BLaER1 treated with 17β-estradiol and CSF1 and Interleukin-3, amounts not matched to agents 10 nM and 100 nM (cell line): ENCODE measurements at regions not wholly inside any gene's neighbourhood (a gene's known extent, or its start where the extent isn't known, plus 50 kb on each side); places are given as distances from the start of the nearest gene placed in this dataset.

Source experiments
- H3K27ac ChIP-seq, 11 experiments: shearing (Covaris generic); formaldehyde crosslinking; 2 replicates each; pipeline ENCODE4 v1.8.1; 2022
- H3K27me3 ChIP-seq, 11 experiments: shearing (Covaris generic); formaldehyde crosslinking; 2 replicates each; pipeline ENCODE4 v1.8.1; 2022
- H3K36me3 ChIP-seq, 11 experiments: shearing (Covaris generic); formaldehyde crosslinking; 2 replicates each; pipeline ENCODE4 v1.8.1; 2022
- H3K4me1 ChIP-seq, 10 experiments: shearing (Covaris generic); formaldehyde crosslinking; 2 replicates each; pipeline ENCODE4 v1.8.1; 2022
- H3K4me2 ChIP-seq, 11 experiments: shearing (Covaris generic); formaldehyde crosslinking; 2 replicates each; pipeline ENCODE4 v1.8.1; 2022
- H3K4me3 ChIP-seq, 10 experiments: shearing (Covaris generic); formaldehyde crosslinking; 2 replicates each; pipeline ENCODE4 v1.8.1; 2022
- H3K9ac ChIP-seq, 11 experiments: shearing (Covaris generic); formaldehyde crosslinking; 2 replicates each; pipeline ENCODE4 v1.8.1; 2022
- H3K9me3 ChIP-seq, 11 experiments: shearing (Covaris generic); formaldehyde crosslinking; replicated peaks in 1 of 11; 2 replicates each; pipeline ENCODE4 v1.8.1; 2022
- H4K20me1 ChIP-seq, 11 experiments: shearing (Covaris generic); formaldehyde crosslinking; 2 replicates each; pipeline ENCODE4 v1.8.1; 2022
- Cebpa-rat ChIP-seq, 11 experiments: shearing (Covaris generic); IDR thresholded peaks; 2 replicates each; pipeline ENCODE4 v1.8.1; 2022

- no peaks in the 10 kb centered on the region for H3K36me3 ChIP-seq
- no peaks in the 10 kb centered on the region for H4K20me1 ChIP-seq
- H3K9ac ChIP-seq: no peak overlapping the region
- H3K4me1 ChIP-seq: peaks cover 0 to 17% (median 11%) of the 10 kb centered on the region in 10 experiments; a peak in 13 of 20 replicates
- peaks cover 0 to 16% (median 8%) of the 10 kb centered on the region in 11 experiments; a peak in 12 of 22 replicates for H3K9me3 ChIP-seq
- H3K27ac ChIP-seq: no peak overlapping the region
- no peak for TF ChIP-seq Cebpa-rat (IDR thresholded peaks at IDR 0.05)
- no peak overlapping the region for H3K4me2 ChIP-seq
- H3K4me3 ChIP-seq: no peak overlapping the region
- no peaks in the 10 kb centered on the region for H3K27me3 ChIP-seq
These were observed 156.3 kb upstream of the C1orf174 start for GRCh38 chr1:4056422-4056821.

DNA sequence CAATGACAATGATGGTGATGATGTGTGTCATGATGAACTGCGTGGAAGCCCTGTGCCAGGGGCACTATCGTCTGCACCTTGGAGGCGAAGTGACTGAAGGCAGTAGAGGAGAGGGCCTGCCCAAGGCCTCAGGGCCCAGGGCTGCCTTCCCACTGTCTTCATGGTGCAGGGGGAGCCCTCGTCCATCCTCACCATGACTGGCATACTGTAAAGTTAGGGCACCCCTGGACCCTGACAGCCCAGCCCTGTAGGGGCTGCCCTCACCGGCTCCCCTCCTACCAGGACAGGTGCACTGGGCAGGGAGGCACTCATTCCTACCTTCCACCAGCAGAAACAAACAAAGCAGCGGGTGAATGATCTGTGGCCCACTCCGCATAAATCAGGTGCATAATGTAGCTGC, 156.9 kb upstream of the C1orf174 start:
- H3K4me2 ChIP-seq: no peak overlapping the region
- no peak overlapping the region for H3K27ac ChIP-seq
- H3K9me3 ChIP-seq: peaks cover 0 to 16% (median 8%) of the 10 kb centered on the region in 11 experiments; a peak in 12 of 22 replicates
- no peaks in the 10 kb centered on the region for H3K27me3 ChIP-seq
- no peak for TF ChIP-seq Cebpa-rat (IDR thresholded peaks at IDR 0.05)
- peaks cover 0 to 16% (median 11%) of the 10 kb centered on the region in 10 experiments; a peak in 13 of 20 replicates for H3K4me1 ChIP-seq
- H3K36me3 ChIP-seq: no peaks in the 10 kb centered on the region
- no peak overlapping the region for H3K9ac ChIP-seq
- H4K20me1 ChIP-seq: no peaks in the 10 kb centered on the region; a peak in 1 of 22 replicates
- H3K4me3 ChIP-seq: no peak overlapping the region

- H3K36me3 ChIP-seq: no peaks in the 10 kb centered on the region
- TF ChIP-seq Cebpa-rat (IDR thresholded peaks at IDR 0.05): no peak
These were observed 157.5 kb upstream of the C1orf174 start for GRCh38 chr1:4057603-4058002.

DNA sequence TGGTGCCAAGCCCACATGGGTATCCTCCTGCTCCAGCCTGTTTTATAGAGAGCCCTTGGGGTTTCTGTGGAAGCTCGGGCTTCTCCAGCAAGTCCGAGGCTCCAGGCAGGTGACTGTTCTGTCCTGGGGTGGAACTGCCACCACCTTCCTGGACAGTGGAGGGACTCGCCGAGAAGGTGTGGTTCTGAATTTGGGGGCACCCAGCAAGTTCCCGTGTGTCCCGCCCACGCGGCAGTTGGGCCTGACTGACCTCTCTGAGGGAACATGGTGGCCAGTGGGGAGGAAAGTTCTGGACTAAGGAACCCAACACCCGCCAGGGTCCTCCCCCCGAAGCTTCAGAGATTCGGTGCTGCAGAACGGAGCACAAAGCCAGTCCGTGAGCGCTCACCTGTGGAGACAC, 158.1 kb upstream of the C1orf174 start:
- no peaks in the 10 kb centered on the region for H3K27me3 ChIP-seq
- no peak overlapping the region for H3K27ac ChIP-seq

More at GRCh38 chr1:4057603-4058002, 157.5 kb upstream of the C1orf174 start:
- Histone ChIP-seq H3K9me3 (peaks cover 0 to 16% (median 8%) of the 10 kb centered on the region in 11 experiments; a peak in 12 of 22 replicates), H3K27ac (no peak overlapping the region), H3K4me3 (no peak overlapping the region), H4K20me1 (no peaks in the 10 kb centered on the region; a peak in 2 of 22 replicates), H3K4me1 (peaks cover 0 to 22% (median 16%) of the 10 kb centered on the region in 10 experiments; a peak in 15 of 20 replicates), H3K27me3 (no peaks in the 10 kb centered on the region), H3K4me2 (no peak overlapping the region), H3K9ac (no peak overlapping the region)

DNA sequence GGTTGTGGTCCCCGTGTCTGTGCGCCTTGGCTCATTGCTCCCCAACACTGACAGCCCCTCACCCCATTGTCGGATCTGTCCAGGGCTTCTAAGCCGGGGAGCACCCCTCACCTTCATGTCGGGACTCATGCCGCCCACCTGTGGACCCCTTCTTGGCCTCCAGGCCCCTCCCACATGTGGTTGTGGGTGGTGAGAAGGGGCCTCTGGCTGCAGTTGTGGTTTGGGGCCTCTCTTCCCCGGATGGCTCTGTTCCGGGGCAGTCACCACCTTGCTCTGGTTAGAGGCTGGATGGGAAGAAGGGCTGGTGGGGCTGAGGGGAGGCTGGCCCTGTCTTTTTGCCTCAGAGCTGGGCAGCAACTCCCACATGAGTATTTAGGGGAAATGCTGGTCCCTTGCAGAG, 158.6 kb upstream of the C1orf174 start:
- Histone ChIP-seq H3K4me2 (peak overlapping the region in 8 of 11 experiments; percentile 20 to 71 (median 48); a peak in 13 of 22 replicates), H3K4me1 (peaks cover 0 to 33% (median 26%) of the 10 kb centered on the region in 10 experiments; a peak in 15 of 20 replicates), H3K9ac (no peak overlapping the region), H4K20me1 (no peaks in the 10 kb centered on the region; a peak in 4 of 22 replicates), H3K27me3 (no peaks in the 10 kb centered on the region), H3K4me3 (no peak overlapping the region), H3K27ac (no peak overlapping the region), H3K9me3 (peaks cover 0 to 16% (median 8%) of the 10 kb centered on the region in 11 experiments; a peak in 12 of 22 replicates), H3K36me3 (no peaks in the 10 kb centered on the region)
- no peak for TF ChIP-seq Cebpa-rat (IDR thresholded peaks at IDR 0.05)

More for the DNA sequence above, 158.1 kb upstream of the C1orf174 start:
- Histone ChIP-seq H3K4me1 (peaks cover 0 to 27% (median 21%) of the 10 kb centered on the region in 10 experiments; a peak in 15 of 20 replicates), H4K20me1 (no peaks in the 10 kb centered on the region; a peak in 4 of 22 replicates), H3K4me3 (no peak overlapping the region), H3K4me2 (peak overlapping the region in 5 of 11 experiments; percentile 45 to 71 (median 56); a peak in 7 of 22 replicates), H3K36me3 (no peaks in the 10 kb centered on the region), H3K9ac (no peak overlapping the region), H3K9me3 (peaks cover 0 to 16% (median 8%) of the 10 kb centered on the region in 11 experiments; a peak in 12 of 22 replicates)
- no peak for TF ChIP-seq Cebpa-rat (IDR thresholded peaks at IDR 0.05)

DNA sequence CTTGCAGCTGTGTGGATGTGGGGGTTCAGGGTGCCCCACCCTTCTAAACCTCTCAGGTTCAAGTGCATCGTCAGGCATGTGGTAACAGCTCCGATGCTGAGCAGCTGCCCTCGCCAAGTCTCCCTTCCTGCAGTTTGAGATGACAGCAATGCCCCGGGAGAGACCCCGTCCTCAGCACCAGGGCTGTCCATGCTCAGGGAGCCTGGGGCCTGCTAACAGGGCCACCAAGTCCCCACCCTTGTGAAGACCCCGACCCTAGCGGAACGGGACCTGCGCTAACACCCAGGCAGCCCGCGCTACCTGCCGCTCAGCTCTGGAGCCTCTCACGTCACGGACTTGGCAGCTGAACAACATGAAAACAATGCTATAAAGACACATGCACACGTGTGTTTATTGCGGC, 159.2 kb upstream of the C1orf174 start:
- Histone ChIP-seq H3K9me3 (peaks cover 0 to 16% (median 8%) of the 10 kb centered on the region in 11 experiments; a peak in 12 of 22 replicates), H3K4me1 (peaks cover 0 to 35% (median 26%) of the 10 kb centered on the region in 10 experiments; a peak in 15 of 20 replicates)

GRCh38 chr1:4060850-4061249, 160.8 kb upstream of the C1orf174 start:
- H3K36me3 ChIP-seq: no peaks in the 10 kb centered on the region
- H3K9ac ChIP-seq: no peak overlapping the region
- TF ChIP-seq Cebpa-rat (IDR thresholded peaks at IDR 0.05): no peak
- H3K4me2 ChIP-seq: no peak overlapping the region
- no peaks in the 10 kb centered on the region for H3K27me3 ChIP-seq
- H3K9me3 ChIP-seq: peaks cover 0 to 11% (median 6%) of the 10 kb centered on the region in 11 experiments; a peak in 12 of 22 replicates
- H3K4me3 ChIP-seq: no peak overlapping the region
- H4K20me1 ChIP-seq: no peaks in the 10 kb centered on the region; a peak in 4 of 22 replicates
- no peak overlapping the region for H3K27ac ChIP-seq
- H3K4me1 ChIP-seq: peaks cover 0 to 35% (median 26%) of the 10 kb centered on the region in 10 experiments; a peak in 15 of 20 replicates

More for the DNA sequence above, 159.2 kb upstream of the C1orf174 start:
- Histone ChIP-seq H3K9ac (no peak overlapping the region), H3K4me2 (peak overlapping the region in 8 of 11 experiments; percentile 20 to 71 (median 48); a peak in 13 of 22 replicates), H3K36me3 (no peaks in the 10 kb centered on the region), H3K27ac (no peak overlapping the region), H4K20me1 (no peaks in the 10 kb centered on the region; a peak in 4 of 22 replicates), H3K4me3 (no peak overlapping the region), H3K27me3 (no peaks in the 10 kb centered on the region)
- TF ChIP-seq Cebpa-rat (IDR thresholded peaks at IDR 0.05): no peak

DNA sequence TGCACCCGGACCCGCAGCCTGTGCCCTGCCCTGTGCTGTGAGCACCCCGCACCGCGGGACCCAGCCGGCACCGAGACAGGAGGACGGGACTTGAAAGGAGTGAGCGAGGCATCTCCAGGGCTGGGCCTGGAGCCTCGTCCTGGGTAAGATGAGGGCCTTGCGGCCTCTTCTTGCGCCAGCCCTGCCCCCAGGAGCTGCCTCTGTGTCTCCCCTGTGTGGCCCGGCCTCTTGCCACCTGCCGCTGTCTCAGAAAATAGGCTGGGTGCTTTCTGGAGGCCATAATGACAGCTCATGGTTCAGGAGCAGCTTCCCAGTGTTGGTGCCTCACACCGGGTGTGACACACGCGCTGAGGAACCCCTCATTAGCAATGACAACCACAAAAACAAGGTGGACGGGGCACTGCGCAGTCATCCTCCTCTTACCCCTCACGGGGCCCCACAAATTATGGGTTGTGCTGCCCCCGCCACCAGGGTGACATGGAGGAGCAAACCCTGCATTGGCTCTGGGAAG, 161.5 kb upstream of the C1orf174 start:
- Histone ChIP-seq H3K4me2 (0 out of 22 replicates have a peak overlapping the region, but pooled peaks of 1 of the 11 experiments have one; percentile 86), H3K4me3 (no peak overlapping the region), H4K20me1 (no peaks in the 10 kb centered on the region; a peak in 4 of 22 replicates), H3K9ac (no peak overlapping the region), H3K27me3 (no peaks in the 10 kb centered on the region), H3K36me3 (no peaks in the 10 kb centered on the region), H3K9me3 (peaks cover 0 to 4% (median 0%) of the 10 kb centered on the region in 11 experiments; a peak in 7 of 22 replicates), H3K4me1 (peaks cover 0 to 35% (median 26%) of the 10 kb centered on the region in 10 experiments; a peak in 15 of 20 replicates), H3K27ac (no peak overlapping the region)
- no peak for TF ChIP-seq Cebpa-rat (IDR thresholded peaks at IDR 0.05)

GRCh38 chr1:4062041-4062440, 162.0 kb upstream of the C1orf174 start:
- Histone ChIP-seq H3K27me3 (no peaks in the 10 kb centered on the region), H3K4me3 (no peak overlapping the region), H3K4me2 (peak overlapping the region in 9 of 11 experiments; percentile 44 to 86 (median 72); a peak in 12 of 22 replicates), H3K4me1 (peaks cover 0 to 35% (median 26%) of the 10 kb centered on the region in 10 experiments; a peak in 15 of 20 replicates), H3K27ac (no peak overlapping the region), H3K9ac (no peak overlapping the region; a peak in 1 of 22 replicates), H3K9me3 (no peaks in the 10 kb centered on the region), H4K20me1 (no peaks in the 10 kb centered on the region; a peak in 4 of 22 replicates), H3K36me3 (no peaks in the 10 kb centered on the region)
- TF ChIP-seq Cebpa-rat (IDR thresholded peaks at IDR 0.05): no peak
